HG03521 (cell line): ENCODE measurements at regions not wholly inside any gene's neighbourhood (a gene's known extent, or its start where the extent isn't known, plus 50 kb on each side); places are given as distances from the start of the nearest gene placed in this dataset.

ENCODE experiments used
- ATAC-seq: cut with Tn5 transposase; IDR thresholded peaks from one replicate; pipeline ENCODE4 v1.9.1; 2021; ENCODE audit warnings: mild to moderate bottlenecking, moderate library complexity; ENCODE audit not compliant: unreplicated experiment

DNA sequence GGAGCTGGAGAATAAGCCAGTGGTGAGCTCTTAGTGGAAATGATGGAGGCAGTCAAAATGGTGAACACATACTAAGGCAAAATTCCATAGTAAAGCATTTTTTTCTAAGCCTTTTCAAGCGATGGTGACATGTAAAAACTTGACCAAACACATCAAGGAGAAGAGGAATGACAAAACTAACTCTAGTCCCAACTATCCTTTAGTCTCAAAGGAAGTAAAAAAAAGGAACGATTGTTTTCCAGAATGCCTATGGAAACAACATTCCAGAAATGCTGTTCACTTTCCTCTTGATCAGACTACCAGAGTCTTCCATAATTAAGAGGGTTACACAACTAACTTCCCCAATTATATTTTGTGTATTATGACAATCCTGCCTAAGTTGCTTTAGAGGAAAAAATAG, 715.6 kb downstream of the EPHA4 start:
- no peak for ATAC-seq

DNA sequence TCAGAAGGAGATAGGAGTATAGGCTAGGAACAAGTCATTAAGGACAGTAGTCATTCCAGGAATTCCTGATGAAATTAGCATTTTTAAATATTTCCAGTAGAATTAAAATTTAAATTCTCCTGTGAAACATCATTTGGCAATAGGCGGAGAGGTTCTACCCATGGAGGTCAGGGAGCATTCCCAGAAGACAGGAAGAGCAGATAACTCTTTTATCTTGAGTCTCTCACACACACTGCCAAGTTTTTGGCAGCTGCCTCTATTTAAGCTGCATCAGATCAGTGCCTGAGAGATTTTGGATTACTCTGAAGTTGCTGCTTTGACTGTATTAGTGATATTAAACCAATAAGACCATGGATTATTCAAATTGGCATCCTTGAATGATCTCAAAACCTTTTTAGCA, 714.7 kb downstream of the EPHA4 start:
- no peak for ATAC-seq

DNA sequence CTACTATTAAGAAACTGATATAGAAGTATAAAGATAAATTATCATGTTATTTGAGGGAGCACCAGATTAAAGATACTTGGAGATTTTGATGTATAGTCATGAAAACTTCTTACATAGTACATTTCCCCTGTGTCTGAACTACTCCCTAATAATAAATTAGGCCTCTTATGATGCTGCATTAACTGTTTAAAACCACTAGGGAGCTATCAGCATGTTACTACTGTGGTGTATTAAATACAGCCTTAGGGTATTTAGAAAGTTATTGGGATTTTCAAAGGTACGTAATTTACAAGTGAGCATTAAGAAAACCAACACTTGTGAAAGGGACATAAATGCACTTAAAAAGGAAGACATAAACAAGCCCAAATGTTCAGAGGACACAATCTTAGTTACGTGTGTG, 714.0 kb downstream of the EPHA4 start:
- ATAC-seq: no peak

DNA sequence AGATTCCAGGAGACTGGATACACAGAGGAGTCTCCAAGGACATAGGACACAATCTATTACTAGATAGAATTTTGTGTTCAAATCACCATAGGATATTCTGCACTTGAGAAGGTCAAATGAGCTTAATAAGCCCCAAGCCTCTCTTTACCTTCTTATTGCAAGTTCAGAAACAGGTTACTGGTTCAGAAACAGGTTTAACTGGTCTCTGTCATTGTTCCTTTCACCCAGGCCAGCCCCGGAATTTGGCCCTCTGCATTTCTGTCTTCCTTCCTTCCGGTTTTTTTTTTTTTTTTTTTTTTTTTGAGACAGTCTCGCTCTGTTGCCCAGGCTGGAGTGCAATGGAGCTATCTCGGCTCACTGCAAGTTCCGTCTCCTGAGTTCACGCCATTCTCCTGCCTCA, 700.2 kb downstream of the EPHA4 start:
- ATAC-seq: no peak

DNA sequence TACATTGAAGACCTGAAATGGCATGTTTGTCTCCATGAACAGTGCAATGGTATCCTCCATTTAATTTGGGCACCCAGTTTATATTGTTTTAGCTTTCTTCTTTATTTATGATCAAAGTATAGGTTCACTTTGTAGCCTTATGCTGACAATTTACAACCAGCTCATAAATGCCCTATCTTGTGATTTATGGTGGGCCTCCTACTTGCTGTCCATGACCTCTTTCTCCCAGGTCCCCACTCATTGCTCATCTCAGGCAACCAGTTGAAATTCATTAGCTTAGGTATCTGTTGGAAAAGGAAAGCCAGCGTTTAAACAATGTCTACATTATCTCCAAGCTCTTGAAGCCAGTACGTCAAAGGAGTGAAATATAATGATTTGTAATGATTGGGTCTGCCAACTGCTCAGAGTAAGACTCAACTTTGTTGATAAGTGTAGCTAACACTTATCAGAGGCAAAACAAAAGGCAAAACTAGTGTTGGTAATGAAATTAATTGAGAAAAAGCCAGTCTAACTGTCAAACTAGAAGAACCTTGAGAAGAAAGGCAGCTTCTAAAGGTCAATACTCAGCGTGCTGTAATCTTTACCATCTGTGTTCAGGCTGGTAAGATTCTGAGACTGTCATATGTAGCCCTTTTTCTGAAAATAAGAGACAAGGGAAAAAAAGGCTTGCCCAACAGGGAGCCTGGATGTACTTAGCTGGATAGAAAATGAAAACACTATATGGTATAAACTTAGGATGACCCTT, 695.9 kb downstream of the EPHA4 start:
- ATAC-seq: no peak

DNA sequence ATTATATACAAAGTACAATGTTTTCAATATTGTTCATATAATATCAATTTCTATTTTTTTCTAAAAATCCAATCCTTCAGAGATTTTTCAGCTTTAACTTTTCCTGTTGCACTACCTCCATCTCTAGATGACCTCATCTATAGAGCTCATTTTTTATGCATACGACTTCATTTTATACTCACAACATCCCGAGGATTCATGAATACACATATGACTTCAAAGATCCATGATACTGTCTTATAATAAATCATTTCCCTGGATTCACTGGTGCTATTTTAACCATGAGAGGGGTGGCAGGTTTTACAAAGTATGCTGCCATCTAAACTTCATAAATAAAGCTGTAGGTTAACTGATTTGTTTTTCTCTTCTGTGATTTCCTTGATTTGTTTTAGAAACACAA, 694.6 kb downstream of the EPHA4 start:
- ATAC-seq: no peak

DNA sequence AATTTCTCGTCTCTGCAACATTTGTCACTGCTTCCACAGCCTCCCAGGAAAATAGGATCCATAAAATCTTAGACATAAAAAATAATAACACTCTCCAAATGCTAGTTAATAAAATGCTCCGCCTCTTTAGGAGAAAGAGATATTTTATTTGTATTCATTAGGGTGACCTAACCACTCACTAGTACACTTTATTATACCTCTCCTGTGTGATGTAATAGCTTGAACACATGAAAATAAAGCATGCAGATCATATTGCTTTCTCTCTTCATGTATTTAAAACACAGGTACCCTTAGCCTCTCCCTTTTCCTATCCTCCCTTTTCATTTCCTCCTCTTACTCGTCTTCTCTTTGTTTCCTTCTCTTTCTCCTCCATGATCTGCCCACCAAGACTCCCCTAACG, 694.2 kb downstream of the EPHA4 start:
- ATAC-seq: no peak

DNA sequence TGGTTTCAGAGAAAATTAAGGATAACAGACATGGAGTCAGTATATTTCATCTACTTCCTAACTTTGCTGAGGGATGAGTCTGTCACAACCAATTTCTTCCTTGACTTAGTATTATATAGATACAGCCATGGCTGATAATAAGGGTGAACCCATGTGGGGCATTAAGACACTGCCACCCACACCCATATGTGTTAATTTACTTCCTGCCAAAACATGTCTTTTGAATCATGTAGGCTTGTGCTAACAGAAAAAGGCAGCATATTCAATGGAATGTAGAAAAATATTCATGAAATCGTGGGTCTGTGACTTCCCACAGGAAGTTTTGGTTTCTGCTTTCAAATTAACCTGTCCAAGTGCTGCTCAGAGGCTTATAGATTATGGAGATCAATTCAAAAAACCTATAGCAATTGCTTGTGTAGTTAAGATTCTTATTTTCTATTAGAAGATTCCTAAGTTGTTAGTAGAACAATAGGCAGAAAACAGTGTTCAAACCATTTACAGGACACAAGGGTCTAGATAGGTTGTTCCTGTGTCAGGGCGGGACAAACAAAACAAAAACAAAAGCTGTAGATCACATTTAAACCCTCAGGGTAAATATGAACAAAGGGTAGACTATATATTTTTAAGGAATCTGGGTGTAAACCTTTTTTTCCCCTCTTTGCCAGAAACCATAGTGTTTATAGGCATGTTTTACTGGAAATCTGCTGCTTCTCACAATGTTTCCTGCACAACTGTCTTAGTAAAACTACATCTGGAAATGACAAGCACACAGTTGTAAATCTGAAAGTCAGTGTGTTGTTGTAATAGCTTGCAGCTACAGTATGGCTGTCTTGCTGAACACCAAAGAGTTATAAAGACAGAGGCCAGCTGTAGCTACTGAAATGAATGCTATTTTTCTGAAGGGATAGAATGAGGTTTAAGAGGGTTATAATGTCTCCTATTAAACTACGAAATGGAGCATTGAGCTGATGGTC, 691.2 kb downstream of the EPHA4 start:
- no peak for ATAC-seq

DNA sequence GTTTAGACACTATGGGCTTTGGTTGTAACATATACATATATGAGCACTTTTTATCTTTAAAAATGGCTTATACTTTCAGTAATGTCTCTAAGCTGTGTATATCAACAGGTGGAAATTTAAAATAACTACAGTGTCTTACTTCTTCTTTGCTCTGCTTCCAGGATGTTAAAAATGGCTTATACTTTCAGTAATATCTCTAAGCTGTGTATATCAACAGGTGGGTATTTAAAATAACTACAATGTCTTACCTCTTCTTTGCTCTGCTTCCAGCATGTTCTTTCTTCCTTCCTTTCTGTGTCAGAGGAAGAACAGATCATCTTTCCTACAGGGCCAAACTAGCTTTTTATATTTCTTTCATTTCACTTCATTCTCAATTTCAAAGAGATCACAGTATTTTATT, 689.6 kb downstream of the EPHA4 start:
- ATAC-seq: no peak

DNA sequence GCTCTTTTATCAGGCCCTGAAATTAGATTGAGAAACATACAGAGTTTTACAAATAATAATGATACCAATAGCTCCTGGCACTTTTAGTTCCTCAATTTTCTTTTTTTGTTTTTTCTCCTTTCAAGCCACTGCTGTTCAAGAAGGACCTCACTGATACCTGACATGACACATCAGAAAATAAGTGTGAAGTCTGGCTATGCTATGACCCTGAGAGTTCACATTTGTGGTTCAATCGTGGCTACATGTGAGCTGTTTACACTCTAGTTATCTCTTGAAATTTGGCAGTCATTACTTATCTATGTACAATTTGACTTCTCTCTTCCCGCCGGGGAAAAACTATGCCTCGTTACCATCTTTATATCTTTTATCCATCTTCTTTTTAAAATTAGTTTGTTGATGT, 686.5 kb downstream of the EPHA4 start:
- ATAC-seq: no peak

DNA sequence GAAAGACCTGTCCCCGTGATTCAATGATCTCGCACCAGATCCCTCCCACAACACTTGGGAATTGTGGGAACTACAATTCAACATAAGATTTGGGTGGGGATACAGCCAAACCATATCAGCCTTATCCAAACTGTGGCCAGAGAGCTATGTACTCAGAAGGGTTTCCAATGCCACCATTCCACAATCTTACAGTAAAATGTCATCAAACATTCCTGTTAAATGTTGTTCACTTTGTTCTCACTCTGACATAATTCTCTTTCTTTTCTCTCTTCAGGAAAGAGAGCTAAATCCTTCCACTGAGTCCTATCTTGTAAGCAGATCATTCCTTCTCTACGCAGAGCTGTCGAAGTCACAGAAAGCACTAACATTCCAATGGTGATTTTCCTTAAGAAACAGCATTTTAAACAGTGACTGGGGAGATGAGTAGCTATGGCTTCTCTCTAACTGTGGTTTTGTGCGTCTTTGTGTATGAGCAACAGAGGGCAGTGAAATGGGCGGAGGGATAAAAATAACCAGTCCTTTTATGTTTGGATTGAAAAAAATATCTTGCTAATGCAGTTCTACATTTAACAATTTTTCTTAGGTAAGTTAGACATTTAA, 684.7 kb downstream of the EPHA4 start:
- ATAC-seq: no peak

DNA sequence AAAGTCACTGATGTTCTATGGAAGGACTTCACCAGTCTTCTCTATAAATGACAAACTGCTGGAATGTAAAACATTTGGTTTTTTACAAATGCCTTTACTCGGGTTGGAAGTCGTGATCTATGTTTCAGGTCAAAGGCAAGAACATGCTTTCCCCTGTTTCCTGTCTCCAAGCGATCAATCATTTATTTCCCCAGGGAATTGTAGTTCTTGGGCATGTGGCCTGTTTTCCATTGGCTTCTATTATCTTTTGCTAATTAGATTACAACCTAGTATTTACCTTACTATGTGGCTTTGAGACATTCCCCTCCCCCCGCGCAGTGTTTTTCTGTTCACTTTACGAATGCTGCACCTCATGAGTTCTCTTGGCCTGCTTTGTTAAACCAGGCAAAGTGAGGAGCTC, 684.2 kb downstream of the EPHA4 start:
- no peak for ATAC-seq

DNA sequence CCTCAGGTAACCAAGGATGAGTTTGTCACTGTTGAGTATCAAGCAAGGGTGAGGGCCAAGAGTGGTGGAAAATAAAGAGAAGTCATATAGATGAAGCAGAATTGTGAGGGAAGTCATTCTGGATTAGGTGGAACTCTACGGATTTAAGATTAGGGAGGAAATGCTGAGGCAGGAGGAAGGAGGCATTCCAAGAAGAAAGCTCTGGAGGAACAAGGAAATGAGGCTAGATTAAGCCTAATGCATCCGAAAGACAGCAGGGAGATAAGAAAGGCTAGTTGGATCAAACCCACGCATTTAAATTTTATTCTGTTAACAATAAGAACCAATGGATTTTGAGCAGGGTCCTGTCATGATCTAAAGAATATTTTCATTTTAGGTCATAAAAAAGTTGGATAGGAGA, 681.2 kb downstream of the EPHA4 start:
- no peak for ATAC-seq

DNA sequence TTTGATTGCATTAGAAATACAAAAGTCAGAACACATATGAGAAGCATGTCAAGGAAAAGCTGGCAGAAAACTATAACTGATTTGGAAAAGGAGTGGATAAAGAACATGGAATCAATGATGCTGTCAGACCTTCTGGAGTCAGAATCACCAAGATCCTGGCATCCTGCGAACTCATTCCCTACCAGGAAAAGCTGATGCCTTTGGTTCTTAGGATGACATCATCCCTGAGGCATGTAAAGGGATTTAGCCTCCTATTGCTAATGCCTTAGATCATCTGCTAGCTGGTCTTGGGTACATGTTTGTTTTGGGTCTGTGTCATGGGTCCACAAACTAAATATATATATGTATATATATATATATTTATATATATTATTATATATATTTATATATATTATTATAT, 680.7 kb downstream of the EPHA4 start:
- ATAC-seq: no peak

DNA sequence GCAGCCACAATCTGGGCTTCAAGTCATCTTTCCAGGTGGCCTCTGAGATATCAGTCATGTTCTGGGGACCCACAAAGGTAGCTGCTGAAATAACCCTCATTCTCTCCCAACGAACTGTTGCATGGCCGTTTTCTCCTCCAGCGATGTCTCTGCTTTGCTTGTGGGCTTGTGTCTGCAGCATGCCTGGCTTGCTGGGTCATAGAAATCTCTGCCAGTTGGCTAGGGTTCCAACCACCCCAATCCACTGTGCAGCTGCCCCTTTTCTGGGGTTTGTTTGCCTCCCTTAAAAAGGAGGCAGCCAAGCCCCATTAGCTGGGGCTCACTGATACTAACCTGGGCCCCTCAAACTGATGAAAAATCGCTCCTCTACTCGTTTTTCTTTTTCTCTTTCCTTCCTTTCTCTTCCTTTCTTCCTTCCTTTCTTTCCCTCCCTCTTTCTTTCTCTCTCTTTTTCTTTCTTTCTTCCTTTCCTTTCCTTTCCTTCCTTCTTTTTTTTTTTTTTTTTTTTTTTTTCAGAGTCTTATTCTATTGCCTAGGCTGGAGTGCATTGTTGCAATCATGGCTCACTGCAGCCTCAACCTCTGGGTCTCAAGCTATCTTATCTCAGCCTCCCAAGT, 680.0 kb downstream of the EPHA4 start:
- no peak for ATAC-seq

DNA sequence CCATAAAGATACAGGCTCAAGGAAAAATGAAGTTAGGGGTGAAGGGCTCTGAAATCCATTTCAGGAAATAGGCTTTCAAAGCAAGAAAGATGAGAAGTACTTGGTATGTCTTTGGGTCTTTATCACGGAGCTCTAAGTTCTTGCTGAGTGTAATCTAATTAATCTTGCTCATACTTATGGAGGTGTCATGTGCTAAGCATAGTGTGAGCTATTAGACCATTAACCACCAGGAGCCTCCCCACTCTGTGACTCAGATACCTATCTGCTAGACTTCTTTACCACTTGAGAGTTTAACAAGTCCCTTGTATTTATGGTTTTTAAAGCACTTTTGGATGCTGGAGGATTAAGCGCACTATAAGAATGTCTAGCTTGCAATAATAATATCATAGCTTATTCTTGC, 678.7 kb downstream of the EPHA4 start:
- ATAC-seq: no peak

DNA sequence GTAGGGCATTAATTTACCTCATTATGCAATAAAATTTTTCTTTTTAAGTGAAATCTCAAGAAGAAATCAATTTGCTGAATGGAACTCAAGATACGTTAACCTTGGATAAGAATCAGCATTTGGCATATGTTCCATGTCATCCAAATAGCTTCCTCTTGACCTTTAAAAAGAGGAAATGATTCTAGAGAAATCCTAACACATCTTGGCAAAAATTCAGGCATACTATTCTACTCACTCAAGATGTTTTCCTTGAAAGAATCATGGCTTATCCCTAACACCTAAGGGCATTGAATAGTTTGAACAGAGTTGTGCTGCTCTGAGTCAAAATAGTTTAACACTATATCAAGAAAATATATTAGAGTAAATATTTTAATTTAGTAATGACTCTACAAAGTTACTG, 678.0 kb downstream of the EPHA4 start:
- ATAC-seq: no peak

DNA sequence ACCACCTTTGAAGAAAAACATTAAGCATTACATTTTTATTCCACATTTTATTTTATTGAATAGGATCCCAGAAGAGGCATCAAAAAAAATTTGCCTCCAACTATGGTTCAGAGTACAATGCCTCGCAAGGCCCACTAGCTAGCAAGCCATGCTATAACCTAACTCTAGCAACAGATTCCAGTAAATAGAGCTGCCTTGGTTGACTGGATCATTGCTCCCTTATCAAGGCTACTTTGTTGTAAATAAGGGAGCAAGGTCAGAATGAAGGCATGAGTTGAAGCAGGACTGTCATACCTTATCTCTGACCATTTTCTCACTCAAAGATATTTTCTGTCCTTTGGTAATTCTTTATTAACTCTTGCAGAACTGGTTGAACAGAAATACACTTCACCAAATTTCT, 672.6 kb downstream of the EPHA4 start:
- no peak for ATAC-seq

DNA sequence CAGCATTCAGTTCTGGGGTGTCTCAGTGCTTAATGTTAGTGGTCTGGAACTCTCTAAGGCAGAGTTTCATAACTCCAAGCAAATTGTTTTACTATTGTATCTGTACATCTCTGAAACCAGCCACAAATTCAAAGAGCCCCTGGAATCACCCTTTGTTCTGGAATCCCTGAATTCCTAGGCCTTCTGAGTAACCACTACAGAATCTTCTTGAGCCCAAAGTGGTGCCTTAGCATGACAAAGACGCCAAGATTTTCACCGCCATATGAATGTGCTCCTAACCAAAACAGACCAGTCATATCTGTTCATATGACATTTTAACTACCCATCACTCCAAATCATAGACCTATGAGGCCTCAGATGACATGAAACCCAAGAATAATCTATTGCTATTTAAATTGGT, 668.1 kb downstream of the EPHA4 start:
- ATAC-seq: no peak

DNA sequence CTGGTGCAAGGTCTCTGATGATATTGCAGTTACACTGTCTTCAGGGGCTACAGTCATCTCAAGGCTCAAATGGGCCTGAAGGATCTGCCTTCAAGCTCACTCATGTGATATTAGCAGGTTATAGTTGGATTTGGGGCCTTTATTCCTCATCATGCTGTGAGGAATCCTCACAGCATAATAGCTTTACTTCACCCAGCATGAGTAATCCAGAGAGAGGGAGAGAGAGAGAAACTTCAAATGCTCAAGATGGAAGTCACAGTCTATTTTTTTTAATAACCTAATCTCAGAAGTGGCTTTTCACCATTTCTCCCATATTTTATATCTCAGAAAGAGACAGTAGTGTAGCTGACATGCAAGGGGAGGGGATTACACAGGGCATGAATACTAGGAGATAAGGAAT, 658.7 kb downstream of the EPHA4 start:
- no peak for ATAC-seq

DNA sequence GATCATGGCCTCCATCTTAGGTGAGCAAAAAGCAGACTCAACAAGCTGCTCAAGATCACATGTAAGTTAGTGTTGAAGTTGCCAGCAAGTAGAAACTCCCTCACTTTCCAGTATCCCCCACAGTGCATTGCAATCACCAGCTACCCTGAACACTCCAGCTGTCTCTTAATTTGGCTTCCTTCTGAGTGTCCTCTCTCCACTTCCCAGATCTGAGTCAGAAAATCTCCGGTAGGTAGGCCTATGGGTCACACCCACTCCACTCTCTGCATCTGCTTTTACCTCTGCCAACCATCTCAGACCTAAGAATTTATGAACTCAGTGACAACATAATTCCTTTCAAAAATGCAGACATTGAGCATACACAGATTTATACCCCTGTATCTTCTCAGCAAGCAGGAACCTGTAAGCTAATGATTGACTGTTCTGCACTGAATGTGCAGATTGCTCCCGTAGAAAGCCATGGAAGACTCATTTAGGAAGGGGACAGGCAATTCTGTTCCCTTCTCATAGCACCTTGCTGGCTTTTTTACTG, 656.9 kb downstream of the EPHA4 start:
- no peak for ATAC-seq
